T-helper 2 cell treated with Interferon-gamma antibody and Interleukin-4, amounts not matched to agents 100 ng/mL and 5 ng/mL, for 36 hours (primary cell): ENCODE measurements at regions not wholly inside any gene's neighbourhood (a gene's known extent, or its start where the extent isn't known, plus 50 kb on each side); places are given as distances from the start of the nearest gene placed in this dataset.

Experiments
- intact Hi-C: fragments of 100-400 bp; cut with micrococcal nuclease; formaldehyde crosslinking; loops from one replicate; pipeline ENCODE4 v1.15.1; 2023

- intact Hi-C loops: no loop called here
Observed at GRCh38 chr12:89796798-89797382, 88.3 kb upstream of the ATP2B1 start.

- intact Hi-C loops: no loop called here
Observed at GRCh38 chr12:89793946-89794345, 85.3 kb upstream of the ATP2B1 start.

GRCh38 chr12:89791286-89791685 lies 82.6 kb upstream of the ATP2B1 start:
- intact Hi-C loops: no loop called here

GRCh38 chr12:89789862-89790261 lies 81.2 kb upstream of the ATP2B1 start:
- intact Hi-C loops: no loop called here

- intact Hi-C loops: no loop called here
Observed at GRCh38 chr12:89787763-89788162, 79.1 kb upstream of the ATP2B1 start.

GRCh38 chr12:89786177-89786810 lies 77.7 kb upstream of the ATP2B1 start:
- intact Hi-C loops: no loop called here

GRCh38 chr12:89783359-89784060 lies 74.9 kb upstream of the ATP2B1 start:
- intact Hi-C loops: no loop called here

- intact Hi-C loops: no loop called here
Observed at GRCh38 chr12:89782807-89783206, 74.2 kb upstream of the ATP2B1 start.

- intact Hi-C loops: no loop called here
Observed at GRCh38 chr12:89781946-89782550, 73.4 kb upstream of the ATP2B1 start.

- intact Hi-C loops: no loop called here
Observed at GRCh38 chr12:89781156-89781555, 72.5 kb upstream of the ATP2B1 start.

GRCh38 chr12:89779090-89779489 lies 70.5 kb upstream of the ATP2B1 start:
- intact Hi-C loops: no loop called here

GRCh38 chr12:89777733-89778379 lies 69.2 kb upstream of the ATP2B1 start:
- intact Hi-C loops: no loop called here

GRCh38 chr12:89775986-89776365 lies 67.3 kb upstream of the ATP2B1 start:
- intact Hi-C loops: no loop called here

GRCh38 chr12:89775063-89775985 lies 66.7 kb upstream of the ATP2B1 start:
- intact Hi-C loops: no loop called here

- intact Hi-C loops: no loop called here
Observed at GRCh38 chr12:89774645-89775044, 66.0 kb upstream of the ATP2B1 start.

GRCh38 chr12:89770391-89770790 lies 61.8 kb upstream of the ATP2B1 start:
- intact Hi-C loops: no loop called here

- intact Hi-C loops: no loop called here
Observed at GRCh38 chr12:89769483-89769818, 60.8 kb upstream of the ATP2B1 start.

- intact Hi-C loops: no loop called here
Observed at GRCh38 chr12:89768586-89769482, 60.2 kb upstream of the ATP2B1 start.

GRCh38 chr12:89765959-89766824 lies 57.6 kb upstream of the ATP2B1 start:
- intact Hi-C loops: no loop called here
